ENCODE measurements at regions not wholly inside any gene's neighbourhood (a gene's known extent, or its start where the extent isn't known, plus 50 kb on each side); places are given as distances from the start of the nearest gene placed in this dataset.

DNA sequence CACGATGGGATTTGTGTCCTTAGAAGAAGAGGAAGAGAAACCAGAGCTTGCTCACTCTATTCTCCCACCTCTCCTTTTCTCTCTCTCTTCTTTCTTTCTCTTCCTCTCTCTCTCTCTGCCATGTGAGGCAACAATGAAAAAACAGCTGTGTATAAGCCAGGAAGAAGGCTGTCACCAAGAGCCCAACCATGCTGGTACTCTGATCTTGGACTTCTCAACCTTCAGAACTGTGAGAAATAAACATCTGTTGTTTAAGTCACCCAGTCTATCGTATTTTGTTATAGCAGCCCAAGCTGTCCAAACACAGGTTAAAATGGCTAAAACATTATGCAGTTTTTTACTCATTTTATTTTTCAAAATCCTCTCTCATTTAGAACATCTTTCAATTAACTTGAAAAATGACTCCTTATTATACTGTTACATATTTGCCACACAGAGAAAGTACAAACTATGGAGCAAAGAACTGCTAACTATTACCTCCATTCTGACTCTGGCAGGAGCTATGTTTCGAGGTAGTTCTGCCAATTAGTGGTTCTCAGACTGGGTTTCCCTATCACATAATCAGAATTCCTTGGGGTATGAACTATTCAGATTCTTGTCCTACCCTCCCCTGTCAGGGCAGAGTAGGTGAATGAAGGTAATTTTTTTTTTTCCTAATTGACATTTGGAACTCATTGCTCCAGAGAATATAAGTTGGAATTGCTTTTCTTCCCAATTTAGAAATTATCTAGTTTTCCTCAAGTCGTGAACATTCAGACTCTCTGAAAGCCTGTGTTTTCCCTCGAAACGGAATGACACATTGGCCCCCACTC lies 434.6 kb downstream of the ENC1 start:
- no peak for TF ChIP-seq EZH2phosphoT487 (IDR thresholded peaks at IDR 0.05; ENCODE audit: borderline replicate concordance)
- TF ChIP-seq, protein P1, sequence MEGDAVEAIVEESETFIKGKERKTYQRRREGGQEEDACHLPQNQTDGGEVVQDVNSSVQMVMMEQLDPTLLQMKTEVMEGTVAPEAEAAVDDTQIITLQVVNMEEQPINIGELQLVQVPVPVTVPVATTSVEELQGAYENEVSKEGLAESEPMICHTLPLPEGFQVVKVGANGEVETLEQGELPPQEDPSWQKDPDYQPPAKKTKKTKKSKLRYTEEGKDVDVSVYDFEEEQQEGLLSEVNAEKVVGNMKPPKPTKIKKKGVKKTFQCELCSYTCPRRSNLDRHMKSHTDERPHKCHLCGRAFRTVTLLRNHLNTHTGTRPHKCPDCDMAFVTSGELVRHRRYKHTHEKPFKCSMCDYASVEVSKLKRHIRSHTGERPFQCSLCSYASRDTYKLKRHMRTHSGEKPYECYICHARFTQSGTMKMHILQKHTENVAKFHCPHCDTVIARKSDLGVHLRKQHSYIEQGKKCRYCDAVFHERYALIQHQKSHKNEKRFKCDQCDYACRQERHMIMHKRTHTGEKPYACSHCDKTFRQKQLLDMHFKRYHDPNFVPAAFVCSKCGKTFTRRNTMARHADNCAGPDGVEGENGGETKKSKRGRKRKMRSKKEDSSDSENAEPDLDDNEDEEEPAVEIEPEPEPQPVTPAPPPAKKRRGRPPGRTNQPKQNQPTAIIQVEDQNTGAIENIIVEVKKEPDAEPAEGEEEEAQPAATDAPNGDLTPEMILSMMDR (conservative IDR thresholded peaks at IDR 0.05; ENCODE audit: low read length) = no peak
- Histone ChIP-seq H2AFZ (ENCODE audit: low read length) (no peak overlapping the region), H3K79me2 (ENCODE audit: insufficient read depth, low read length) (no peaks in the 10 kb centered on the region)

DNA sequence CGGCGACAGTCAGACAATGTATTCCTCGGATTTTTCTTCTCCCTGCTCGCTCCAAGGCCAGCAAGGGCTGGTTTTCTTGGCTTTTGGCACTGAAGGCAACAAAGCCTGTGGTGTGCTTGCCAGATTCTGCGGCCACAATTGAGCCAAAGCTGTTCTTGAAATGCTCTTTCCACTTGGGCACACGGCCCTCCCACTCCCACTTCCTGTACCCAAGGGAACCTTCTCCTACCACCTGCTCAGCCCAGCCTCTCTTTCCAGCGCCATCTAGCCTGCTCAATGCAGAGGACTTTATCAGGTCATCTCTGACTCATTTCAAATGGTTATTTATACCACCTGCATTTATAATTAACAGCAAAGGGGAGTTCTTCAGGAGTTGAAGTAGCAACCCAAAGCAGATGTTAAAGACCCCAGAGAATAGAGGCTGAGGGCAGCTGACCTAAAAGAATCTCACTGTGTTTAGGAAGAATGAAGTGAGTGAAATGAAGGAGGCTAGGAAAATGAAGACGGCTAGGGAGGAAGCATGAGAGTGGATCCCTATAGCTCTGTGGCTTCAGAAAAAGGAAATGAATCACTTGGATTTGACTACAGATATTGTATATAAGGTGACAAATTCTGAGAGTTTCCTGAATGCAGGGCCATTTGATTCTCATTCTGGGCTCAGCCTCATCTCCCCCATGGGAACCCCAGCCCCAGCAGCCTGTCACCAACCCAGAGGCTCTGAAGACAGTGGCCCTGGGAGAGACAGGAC lies 439.0 kb downstream of the ENC1 start:
- peaks cover 36% of the 10 kb centered on the region for H3K4me1 ChIP-seq (ENCODE audit: insufficient read depth, low read length, poor library complexity, severe bottlenecking)
- H3K4me3 ChIP-seq (ENCODE audit: low read length, poor library complexity, severe bottlenecking) = peak overlapping the region; percentile 31
- no peaks in the 10 kb centered on the region for H3K79me2 ChIP-seq (ENCODE audit: insufficient read depth, low read length)
- no peaks in the 10 kb centered on the region for H3K9me3 ChIP-seq (ENCODE audit: insufficient read depth, low read depth, low read length)
- no peaks in the 10 kb centered on the region for H3K9me2 ChIP-seq (replicated peaks; ENCODE audit: low read depth, low read length)
- H3K9ac ChIP-seq (ENCODE audit: low read depth, low read length, poor library complexity, severe bottlenecking) = peak overlapping the region; percentile 2
- no peak overlapping the region for H2AFZ ChIP-seq (ENCODE audit: low read length)
- TF ChIP-seq, protein P1 (conservative IDR thresholded peaks at IDR 0.05; ENCODE audit: low read length) = peak; percentile 21; the same call in 1 of the 2 replicates
- no peak for TF ChIP-seq EZH2phosphoT487 (IDR thresholded peaks at IDR 0.05; ENCODE audit: borderline replicate concordance)
- H3K4me2 ChIP-seq (ENCODE audit: low read depth, low read length, poor library complexity, severe bottlenecking) = peak overlapping the region; percentile 69
- no peaks in the 10 kb centered on the region for H3K27me3 ChIP-seq (ENCODE audit: insufficient read depth, low read length, poor library complexity, severe bottlenecking)
- no peaks in the 10 kb centered on the region for H3F3A ChIP-seq (ENCODE audit: low read depth)
- no peaks in the 10 kb centered on the region for H4K20me1 ChIP-seq (ENCODE audit: insufficient read depth, low read length, poor library complexity, severe bottlenecking)
- no peaks in the 10 kb centered on the region for H3K36me3 ChIP-seq (ENCODE audit: insufficient read depth, low read length)

More for the DNA sequence above, 434.6 kb downstream of the ENC1 start:
- Histone ChIP-seq H3K9me2 (replicated peaks; ENCODE audit: low read depth, low read length) (no peaks in the 10 kb centered on the region), H3F3A (ENCODE audit: low read depth) (no peaks in the 10 kb centered on the region), H3K4me2 (ENCODE audit: low read depth, low read length, poor library complexity, severe bottlenecking) (no peak overlapping the region), H3K27me3 (ENCODE audit: insufficient read depth, low read length, poor library complexity, severe bottlenecking) (no peaks in the 10 kb centered on the region), H3K9ac (ENCODE audit: low read depth, low read length, poor library complexity, severe bottlenecking) (no peak overlapping the region), H3K9me3 (ENCODE audit: insufficient read depth, low read depth, low read length) (no peaks in the 10 kb centered on the region), H3K4me1 (ENCODE audit: insufficient read depth, low read length, poor library complexity, severe bottlenecking) (peaks cover 18% of the 10 kb centered on the region), H3K4me3 (ENCODE audit: low read length, poor library complexity, severe bottlenecking) (no peak overlapping the region), H4K20me1 (ENCODE audit: insufficient read depth, low read length, poor library complexity, severe bottlenecking) (no peaks in the 10 kb centered on the region), H3K36me3 (ENCODE audit: insufficient read depth, low read length) (no peaks in the 10 kb centered on the region)

DNA sequence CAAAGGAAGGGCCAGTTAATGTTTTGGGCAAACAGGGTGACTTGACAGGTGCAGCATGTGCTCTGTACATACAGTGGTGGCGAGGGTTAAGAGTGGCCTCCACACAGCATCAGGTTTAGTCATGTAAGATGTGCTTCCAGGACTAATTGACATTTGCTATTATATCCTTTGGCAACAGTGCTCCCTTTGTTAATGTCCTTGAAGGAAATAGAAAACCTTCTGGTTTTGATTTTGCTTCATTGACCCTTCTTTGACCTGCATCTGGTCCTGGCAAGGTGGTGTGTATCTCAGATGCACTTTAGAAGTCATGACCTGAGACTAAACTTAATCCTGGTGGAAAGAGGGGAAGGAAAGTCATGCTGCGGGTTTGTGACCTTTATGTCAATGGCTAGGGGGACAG lies 440.0 kb downstream of the ENC1 start:
- Histone ChIP-seq H3K9ac (ENCODE audit: low read depth, low read length, poor library complexity, severe bottlenecking) (no peak overlapping the region), H2AFZ (ENCODE audit: low read length) (no peak overlapping the region), H3K4me2 (ENCODE audit: low read depth, low read length, poor library complexity, severe bottlenecking) (no peak overlapping the region), H3K9me3 (ENCODE audit: insufficient read depth, low read depth, low read length) (no peaks in the 10 kb centered on the region), H4K20me1 (ENCODE audit: insufficient read depth, low read length, poor library complexity, severe bottlenecking) (no peaks in the 10 kb centered on the region), H3K4me3 (ENCODE audit: low read length, poor library complexity, severe bottlenecking) (no peak overlapping the region), H3K36me3 (ENCODE audit: insufficient read depth, low read length) (no peaks in the 10 kb centered on the region), H3K27me3 (ENCODE audit: insufficient read depth, low read length, poor library complexity, severe bottlenecking) (no peaks in the 10 kb centered on the region), H3F3A (ENCODE audit: low read depth) (no peaks in the 10 kb centered on the region), H3K79me2 (ENCODE audit: insufficient read depth, low read length) (no peaks in the 10 kb centered on the region), H3K9me2 (replicated peaks; ENCODE audit: low read depth, low read length) (no peaks in the 10 kb centered on the region), H3K4me1 (ENCODE audit: insufficient read depth, low read length, poor library complexity, severe bottlenecking) (peaks cover 36% of the 10 kb centered on the region)
- no peak for TF ChIP-seq EZH2phosphoT487 (IDR thresholded peaks at IDR 0.05; ENCODE audit: borderline replicate concordance)
- TF ChIP-seq, protein P1 (conservative IDR thresholded peaks at IDR 0.05; ENCODE audit: low read length) = no peak

Measured in Loucy (cell line).